ENCODE measurements at regions not wholly inside any gene's neighbourhood (a gene's known extent, or its start where the extent isn't known, plus 50 kb on each side); places are given as distances from the start of the nearest gene placed in this dataset.

- TF ChIP-seq CTCF (IDR thresholded peaks at IDR 0.05; ENCODE audit: low read depth, low read length): no peak
- no peak overlapping the region for H3K4me3 ChIP-seq (ENCODE audit: low read depth, low read length)
These were observed 428.8 kb upstream of the FIGN start for GRCh38 chr2:164164602-164165001.

GRCh38 chr2:164155558-164155957 is 419.8 kb upstream of the FIGN start:
- no peak overlapping the region for H3K4me3 ChIP-seq (ENCODE audit: low read depth, low read length)
- TF ChIP-seq CTCF (IDR thresholded peaks at IDR 0.05; ENCODE audit: low read depth, low read length): no peak

GRCh38 chr2:164151522-164151921 is 415.7 kb upstream of the FIGN start:
- H3K4me3 ChIP-seq (ENCODE audit: low read depth, low read length): no peak overlapping the region
- TF ChIP-seq CTCF (IDR thresholded peaks at IDR 0.05; ENCODE audit: low read depth, low read length): no peak

GRCh38 chr2:164150604-164151003 is 414.8 kb upstream of the FIGN start:
- TF ChIP-seq CTCF (IDR thresholded peaks at IDR 0.05; ENCODE audit: low read depth, low read length): no peak
- no peak overlapping the region for H3K4me3 ChIP-seq (ENCODE audit: low read depth, low read length)

- no peak for TF ChIP-seq CTCF (IDR thresholded peaks at IDR 0.05; ENCODE audit: low read depth, low read length)
- H3K4me3 ChIP-seq (ENCODE audit: low read depth, low read length): no peak overlapping the region
These were observed 410.6 kb upstream of the FIGN start for GRCh38 chr2:164146441-164146840.

GRCh38 chr2:164145093-164145987 is 409.5 kb upstream of the FIGN start:
- no peak overlapping the region for H3K4me3 ChIP-seq (ENCODE audit: low read depth, low read length)
- no peak for TF ChIP-seq CTCF (IDR thresholded peaks at IDR 0.05; ENCODE audit: low read depth, low read length)

GRCh38 chr2:164143183-164143930 is 407.5 kb upstream of the FIGN start:
- TF ChIP-seq CTCF (IDR thresholded peaks at IDR 0.05; ENCODE audit: low read depth, low read length): no peak
- H3K4me3 ChIP-seq (ENCODE audit: low read depth, low read length): no peak overlapping the region

Measured in WI38 (cell line).